BE2C (cell line): ENCODE measurements at regions not wholly inside any gene's neighbourhood (a gene's known extent, or its start where the extent isn't known, plus 50 kb on each side); places are given as distances from the start of the nearest gene placed in this dataset.

Experiments used
- DNase-seq: peaks from one replicate; pipeline ENCODE4 v3.0.0-alpha.2; 2020
- H3K27me3 ChIP-seq: fragments of 250-450 bp; sonication (Bioruptor Pico); 2 replicates; pipeline ENCODE4 v1.5.1; 2020; ENCODE audit warnings: mild to moderate bottlenecking
- H3K36me3 ChIP-seq: fragments of 250-450 bp; sonication (Bioruptor Pico); 2 replicates; pipeline ENCODE4 v1.5.1; 2020; ENCODE audit warnings: mild to moderate bottlenecking
- H3K4me1 ChIP-seq: fragments of 250-450 bp; sonication (Bioruptor Pico); 2 replicates; pipeline ENCODE4 v1.5.1; 2020
- H3K4me3 ChIP-seq: 2 replicates; pipeline ENCODE4 v1.5.1; 2011; ENCODE audit warnings: low read depth, low read length
- H3K9me3 ChIP-seq: fragments of 250-450 bp; sonication (Bioruptor Pico); 2 replicates; pipeline ENCODE4 v1.5.1; 2020
- CTCF ChIP-seq: IDR thresholded peaks from 2 replicates; pipeline ENCODE4 v1.5.1; 2012; ENCODE audit warnings: mild to moderate bottlenecking, low read depth, low read length

GRCh38 chr2:140154706-140155105, 1374.5 kb upstream of the NXPH2 start:
- Histone ChIP-seq H3K4me1 (no peaks in the 10 kb centered on the region), H3K36me3 (no peaks in the 10 kb centered on the region), H3K27me3 (no peaks in the 10 kb centered on the region), H3K9me3 (no peaks in the 10 kb centered on the region), H3K4me3 (no peak overlapping the region)
- TF ChIP-seq CTCF: no peak
- no peak for DNase-seq

GRCh38 chr2:140154271-140154670, 1374.1 kb upstream of the NXPH2 start:
- Histone ChIP-seq H3K9me3 (no peaks in the 10 kb centered on the region), H3K27me3 (no peaks in the 10 kb centered on the region), H3K4me1 (no peaks in the 10 kb centered on the region), H3K4me3 (no peak overlapping the region), H3K36me3 (no peaks in the 10 kb centered on the region)
- no peak for TF ChIP-seq CTCF
- no peak for DNase-seq

DNA sequence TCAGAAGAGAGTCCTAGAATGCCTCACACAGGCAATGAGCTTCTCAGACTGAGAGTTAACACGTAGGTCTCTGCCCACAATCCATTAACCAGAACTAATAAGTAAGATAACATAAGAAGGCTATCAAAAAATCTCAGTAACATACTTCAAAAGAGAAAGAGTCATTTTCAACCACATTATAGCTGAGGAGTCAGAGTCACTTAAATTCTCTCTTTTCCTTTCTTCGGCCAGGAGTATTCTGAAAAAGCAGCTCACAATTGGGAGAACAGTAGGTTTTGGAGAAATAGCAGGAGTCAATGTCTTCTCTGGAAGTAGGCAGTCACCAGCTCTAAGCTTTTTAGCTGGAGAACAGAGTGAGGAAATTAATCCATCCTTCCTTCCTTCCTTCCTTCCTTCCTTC, 1364.4 kb upstream of the NXPH2 start:
- no peaks in the 10 kb centered on the region for H3K36me3 ChIP-seq
- DNase-seq: no peak
- no peaks in the 10 kb centered on the region for H3K27me3 ChIP-seq
- TF ChIP-seq CTCF: no peak
- H3K4me1 ChIP-seq: no peaks in the 10 kb centered on the region
- H3K9me3 ChIP-seq: no peaks in the 10 kb centered on the region
- H3K4me3 ChIP-seq: no peak overlapping the region

GRCh38 chr2:140138736-140139135, 1358.5 kb upstream of the NXPH2 start:
- DNase-seq: no peak
- no peak for TF ChIP-seq CTCF
- H3K9me3 ChIP-seq: no peaks in the 10 kb centered on the region
- no peaks in the 10 kb centered on the region for H3K27me3 ChIP-seq
- H3K36me3 ChIP-seq: no peaks in the 10 kb centered on the region
- H3K4me3 ChIP-seq: no peak overlapping the region
- H3K4me1 ChIP-seq: no peaks in the 10 kb centered on the region

GRCh38 chr2:140136861-140137260, 1356.7 kb upstream of the NXPH2 start:
- Histone ChIP-seq H3K4me3 (no peak overlapping the region), H3K4me1 (no peaks in the 10 kb centered on the region), H3K36me3 (no peaks in the 10 kb centered on the region), H3K27me3 (no peaks in the 10 kb centered on the region), H3K9me3 (no peaks in the 10 kb centered on the region)
- TF ChIP-seq CTCF: no peak
- no peak for DNase-seq

DNA sequence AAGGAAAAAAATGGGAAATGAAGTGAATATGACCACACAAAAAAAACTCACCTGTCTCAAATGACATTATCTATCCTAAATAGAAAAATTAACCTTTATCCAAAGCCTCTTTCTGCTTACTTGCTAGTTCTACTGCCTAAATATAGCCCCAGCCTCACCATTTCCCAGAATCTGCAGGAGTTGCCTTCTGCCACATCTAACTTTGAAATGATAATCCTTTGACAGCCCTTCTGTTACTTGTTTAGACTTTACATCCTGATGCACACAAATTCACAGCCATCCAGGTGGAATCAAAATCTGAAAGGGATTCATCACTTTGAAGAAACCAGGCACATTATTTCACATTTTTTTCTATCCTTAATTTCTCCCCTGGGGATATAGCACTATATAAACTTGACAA, 1356.2 kb upstream of the NXPH2 start:
- Histone ChIP-seq H3K27me3 (no peaks in the 10 kb centered on the region), H3K9me3 (no peaks in the 10 kb centered on the region), H3K4me1 (no peaks in the 10 kb centered on the region), H3K4me3 (no peak overlapping the region), H3K36me3 (no peaks in the 10 kb centered on the region)
- DNase-seq: no peak
- no peak for TF ChIP-seq CTCF
